Mesenchymal stem cell (in vitro differentiated cells and primary cell): ENCODE measurements at regions not wholly inside any gene's neighbourhood (a gene's known extent, or its start where the extent isn't known, plus 50 kb on each side); places are given as distances from the start of the nearest gene placed in this dataset.

Experiments
- DNase-seq: peaks from one replicate; pipeline ENCODE4 v3.0.0-alpha.2; 2013
- H2AFZ ChIP-seq: one replicate; pipeline ENCODE4 v1.6.1; 2013; ENCODE audit warnings: low read depth, mild to moderate bottlenecking, control low read depth, inconsistent platforms, low read length, moderate library complexity
- H2AK5ac ChIP-seq: 2 replicates; pipeline ENCODE4 v1.6.1; 2013; ENCODE audit warnings: low read length, moderate library complexity, mild to moderate bottlenecking, inconsistent platforms; ENCODE audit not compliant: severe bottlenecking
- H2BK120ac ChIP-seq: one replicate; pipeline ENCODE4 v1.6.1; 2013; ENCODE audit warnings: low read depth, mild to moderate bottlenecking, inconsistent platforms, low read length, moderate library complexity
- H2BK12ac ChIP-seq, 2 experiments: one replicate each; pipeline ENCODE4 v1.6.1; 2013; ENCODE audit warnings: inconsistent platforms in 2 of 2, low read length in 2 of 2, mild to moderate bottlenecking in 2 of 2, moderate library complexity in 2 of 2, control low read depth in 1 of 2
- H2BK15ac ChIP-seq: one replicate; pipeline ENCODE4 v1.6.1; 2013; ENCODE audit warnings: mild to moderate bottlenecking, low read depth, inconsistent platforms; ENCODE audit not compliant: poor library complexity, severe bottlenecking
- H2BK5ac ChIP-seq: 2 replicates; pipeline ENCODE4 v1.6.1; 2013; ENCODE audit warnings: low read depth, mild to moderate bottlenecking, low read length, control low read depth, inconsistent platforms; ENCODE audit not compliant: poor library complexity, severe bottlenecking
- H3K14ac ChIP-seq, 2 experiments: one replicate each; pipeline ENCODE4 v1.6.1; 2013; ENCODE audit warnings: inconsistent platforms in 2 of 2, low read length in 2 of 2, control low read depth in 1 of 2, mild to moderate bottlenecking in 1 of 2, moderate library complexity in 1 of 2
- H3K18ac ChIP-seq, 2 experiments: one replicate each; pipeline ENCODE4 v1.6.1; 2013; ENCODE audit warnings: inconsistent platforms in 2 of 2, low read length in 2 of 2, control low read depth in 1 of 2, low read depth in 1 of 2, mild to moderate bottlenecking in 1 of 2
- H3K23ac ChIP-seq, 2 experiments: one replicate each; pipeline ENCODE4 v1.6.1; 2013; ENCODE audit warnings: inconsistent platforms in 2 of 2, low read length in 2 of 2, mild to moderate bottlenecking in 2 of 2, moderate library complexity in 2 of 2, control low read depth in 1 of 2
- H3K27ac ChIP-seq: 2 replicates; pipeline ENCODE4 v1.5.1; 2013; ENCODE audit warnings: mild to moderate bottlenecking, moderate library complexity, low read length, control low read depth, inconsistent platforms; ENCODE audit not compliant: poor library complexity, severe bottlenecking
- H3K27me3 ChIP-seq, 2 experiments: 2 replicates each; pipeline versions ENCODE4 v1.6.1 to v1.7.0; 2013; ENCODE audit warnings: low read length in 2 of 2, mild to moderate bottlenecking in 2 of 2, moderate library complexity in 2 of 2, control low read depth in 1 of 2, inconsistent platforms in 1 of 2; ENCODE audit not compliant: control insufficient read depth in 1 of 2, insufficient read depth in 1 of 2
- H3K36me3 ChIP-seq, 2 experiments: 2 replicates each; pipeline versions ENCODE4 v1.6.1 to v1.7.0; 2013; ENCODE audit warnings: low read length in 2 of 2, control low read depth in 1 of 2, inconsistent platforms in 1 of 2, low read depth in 1 of 2, mild to moderate bottlenecking in 1 of 2; ENCODE audit not compliant: insufficient read depth in 2 of 2, control insufficient read depth in 1 of 2
- H3K4ac ChIP-seq, 2 experiments: one replicate each; pipeline ENCODE4 v1.6.1; 2013; ENCODE audit warnings: inconsistent platforms in 2 of 2, low read length in 2 of 2, mild to moderate bottlenecking in 2 of 2, moderate library complexity in 2 of 2, control low read depth in 1 of 2, low read depth in 1 of 2
- H3K4me1 ChIP-seq: 2 replicates; pipeline ENCODE4 v1.6.1; 2013; ENCODE audit warnings: low read depth, low read length, control low read depth; ENCODE audit not compliant: control insufficient read depth, insufficient read depth
- H3K4me2 ChIP-seq: 2 replicates; pipeline ENCODE4 v1.6.1; 2013; ENCODE audit warnings: low read length, mild to moderate bottlenecking, inconsistent platforms; ENCODE audit not compliant: poor library complexity, severe bottlenecking
- H3K4me3 ChIP-seq, 2 experiments: 2 replicates each; pipeline versions ENCODE4 v1.5.1 to v1.7.0; 2013; ENCODE audit warnings: low read length in 2 of 2, mild to moderate bottlenecking in 2 of 2, control low read depth in 1 of 2, low read depth in 1 of 2; ENCODE audit not compliant: insufficient read depth in 1 of 2
- H3K79me1 ChIP-seq: replicated peaks from 2 replicates; pipeline ENCODE4 v1.6.1; 2013; ENCODE audit warnings: mild to moderate bottlenecking, control low read depth, low read length, inconsistent platforms; ENCODE audit not compliant: poor library complexity, severe bottlenecking
- H3K9ac ChIP-seq: 2 replicates; pipeline ENCODE4 v1.7.0; 2013; ENCODE audit warnings: mild to moderate bottlenecking, low read length, moderate library complexity
- H3K9me3 ChIP-seq: 2 replicates; pipeline ENCODE4 v1.7.0; 2013; ENCODE audit warnings: mild to moderate bottlenecking, low read length; ENCODE audit not compliant: control insufficient read depth
- H4K8ac ChIP-seq: one replicate; pipeline ENCODE4 v1.6.1; 2013; ENCODE audit warnings: inconsistent platforms, mild to moderate bottlenecking, low read length, moderate library complexity
- H4K91ac ChIP-seq: one replicate; pipeline ENCODE4 v1.6.1; 2013; ENCODE audit warnings: mild to moderate bottlenecking, low read length, inconsistent platforms
- WGBS: methylation state at CpG from one replicate; pipeline ENCODE4 v1.1.7; 2013; ENCODE audit warnings: mixed read lengths; 5-methylcytosine and 5-hydroxymethylcytosine counted together

- Histone ChIP-seq H3K27me3 (no peaks in the 10 kb centered on the region), H2AK5ac (no peak overlapping the region), H3K27ac (no peak overlapping the region), H3K23ac (no peak overlapping the region), H3K36me3 (no peaks in the 10 kb centered on the region), H3K4me2 (no peak overlapping the region), H3K4me1 (no peaks in the 10 kb centered on the region), H2BK120ac (no peak overlapping the region), H3K18ac (no peak overlapping the region), H2BK12ac (no peak overlapping the region), H2BK5ac (no peak overlapping the region), H3K4ac (no peak overlapping the region), H3K79me1 (no peaks in the 10 kb centered on the region), H3K14ac (peak overlapping the region in 1 of 2 experiments; percentile 36), H2AFZ (no peak overlapping the region), H2BK15ac (no peak overlapping the region), H4K8ac (no peak overlapping the region), H3K9me3 (no peaks in the 10 kb centered on the region), H3K9ac (no peak overlapping the region), H4K91ac (no peak overlapping the region), H3K4me3 (no peak overlapping the region)
- 85% methylated on average over 3 of the region's 3 CpGs for WGBS
- no peak for DNase-seq
Observed at GRCh38 chr5:113789769-113790168, 276.3 kb downstream of the YTHDC2 start.

- Histone ChIP-seq H3K23ac (no peak overlapping the region), H2AK5ac (no peak overlapping the region), H3K4ac (no peak overlapping the region), H3K14ac (no peak overlapping the region), H3K4me2 (no peak overlapping the region), H4K8ac (no peak overlapping the region), H3K4me1 (no peaks in the 10 kb centered on the region), H2BK15ac (no peak overlapping the region), H2BK5ac (no peak overlapping the region), H4K91ac (no peak overlapping the region), H3K4me3 (no peak overlapping the region), H3K27ac (no peak overlapping the region), H3K9ac (no peak overlapping the region), H3K18ac (no peak overlapping the region), H3K36me3 (no peaks in the 10 kb centered on the region), H3K79me1 (no peaks in the 10 kb centered on the region), H2BK12ac (no peak overlapping the region), H2AFZ (no peak overlapping the region), H2BK120ac (no peak overlapping the region), H3K27me3 (no peaks in the 10 kb centered on the region), H3K9me3 (no peaks in the 10 kb centered on the region)
- DNase-seq: no peak
- WGBS: 85% methylated on average over 4 of the region's 4 CpGs
Observed at GRCh38 chr5:113792806-113793205, 279.3 kb downstream of the YTHDC2 start.

- Histone ChIP-seq H3K18ac (no peak overlapping the region), H3K9me3 (no peaks in the 10 kb centered on the region), H2BK120ac (no peak overlapping the region), H4K8ac (no peak overlapping the region), H4K91ac (no peak overlapping the region), H2BK5ac (no peak overlapping the region), H3K27ac (no peak overlapping the region), H3K4me1 (no peaks in the 10 kb centered on the region), H2AK5ac (no peak overlapping the region), H3K79me1 (no peaks in the 10 kb centered on the region), H3K27me3 (no peaks in the 10 kb centered on the region), H2AFZ (no peak overlapping the region), H3K4me3 (no peak overlapping the region), H3K23ac (no peak overlapping the region), H2BK15ac (no peak overlapping the region), H3K36me3 (no peaks in the 10 kb centered on the region), H2BK12ac (no peak overlapping the region), H3K4me2 (no peak overlapping the region), H3K14ac (no peak overlapping the region), H3K4ac (no peak overlapping the region), H3K9ac (no peak overlapping the region)
- WGBS: 100% methylated on average over 1 of the region's 1 CpG
- no peak for DNase-seq
Observed at GRCh38 chr5:113794981-113795380, 281.5 kb downstream of the YTHDC2 start.

GRCh38 chr5:113800686-113801085 is 287.2 kb downstream of the YTHDC2 start:
- no peak overlapping the region for H2AK5ac ChIP-seq
- peaks cover 0 to 3% of the 10 kb centered on the region in 2 experiments for H3K27me3 ChIP-seq
- no peaks in the 10 kb centered on the region for H3K36me3 ChIP-seq
- no peak overlapping the region for H2AFZ ChIP-seq
- H4K91ac ChIP-seq: no peak overlapping the region
- DNase-seq: no peak
- H3K4me3 ChIP-seq: no peak overlapping the region
- H3K14ac ChIP-seq: no peak overlapping the region
- H3K27ac ChIP-seq: no peak overlapping the region
- no peaks in the 10 kb centered on the region for H3K79me1 ChIP-seq
- WGBS: 84% methylated on average over 3 of the region's 3 CpGs
- H3K4ac ChIP-seq: no peak overlapping the region
- no peak overlapping the region for H2BK5ac ChIP-seq
- no peak overlapping the region for H3K18ac ChIP-seq
- H3K23ac ChIP-seq: no peak overlapping the region
- H4K8ac ChIP-seq: no peak overlapping the region
- no peak overlapping the region for H3K4me2 ChIP-seq
- no peak overlapping the region for H2BK120ac ChIP-seq
- no peak overlapping the region for H2BK12ac ChIP-seq
- no peak overlapping the region for H2BK15ac ChIP-seq
- H3K9me3 ChIP-seq: no peaks in the 10 kb centered on the region
- no peak overlapping the region for H3K9ac ChIP-seq
- no peaks in the 10 kb centered on the region for H3K4me1 ChIP-seq
